ENCODE measurements at regions not wholly inside any gene's neighbourhood (a gene's known extent, or its start where the extent isn't known, plus 50 kb on each side); places are given as distances from the start of the nearest gene placed in this dataset.
"Not testable (repeated sequence)": the region's sequence is repeated elsewhere in the genome, so short reads cannot be mapped to it uniquely, and the experiment has no call there.

- intact Hi-C loops (cut with DNase I), result no loop called here
- DNase-seq (no peak), ATAC-seq (no peak)
- 70 to 78% (median 72%) methylated on average over 5 of the region's 7 CpGs for WGBS, 3 donors
- Histone ChIP-seq H3K27ac (no peak overlapping the region), H3K4me3 (no peak overlapping the region), H3K9me3 (no peaks in the 10 kb centered on the region), H3K36me3 (ENCODE audit: insufficient read depth in 1 of 2, low read depth in 1 of 2) (no peaks in the 10 kb centered on the region), H3K4me1 (no peaks in the 10 kb centered on the region), H3K27me3 (ENCODE audit: insufficient read depth in 3 of 3, low read length in 2 of 3) (no peaks in the 10 kb centered on the region)
- no peak for TF ChIP-seq CTCF (IDR thresholded peaks at IDR 0.05)
These were observed 433.9 kb downstream of the RPS24 start for GRCh38 chr10:78467496-78468106.

GRCh38 chr10:78468731-78469130, 435.1 kb downstream of the RPS24 start:
- H3K27me3 ChIP-seq (ENCODE audit: insufficient read depth in 3 of 3, low read length in 2 of 3); H3K36me3 ChIP-seq (ENCODE audit: insufficient read depth in 1 of 2, low read depth in 1 of 2); ATAC-seq; H3K9me3 ChIP-seq; H3K4me1 ChIP-seq; H3K27ac ChIP-seq; intact Hi-C loops (cut with DNase I); H3K4me3 ChIP-seq; DNase-seq: not testable (repeated sequence)
- WGBS, 3 donors, result 91 to 93% (median 93%) methylated on average over 5 to 26 of the region's 26 CpGs

- TF ChIP-seq CTCF (IDR thresholded peaks at IDR 0.05), result no peak
- Histone ChIP-seq H3K27ac (no peak overlapping the region), H3K9me3 (no peaks in the 10 kb centered on the region), H3K4me1 (no peaks in the 10 kb centered on the region), H3K4me3 (no peak overlapping the region), H3K36me3 (ENCODE audit: insufficient read depth in 1 of 2, low read depth in 1 of 2) (no peaks in the 10 kb centered on the region), H3K27me3 (ENCODE audit: insufficient read depth in 3 of 3, low read length in 2 of 3) (no peaks in the 10 kb centered on the region)
- DNase-seq (no peak), ATAC-seq (no peak)
- 74 to 93% (median 82%) methylated on average over 7 of the region's 7 CpGs for WGBS, 3 donors
- intact Hi-C loops (cut with DNase I), result no loop called here
These were observed 436.8 kb downstream of the RPS24 start for GRCh38 chr10:78470267-78471103.

- Histone ChIP-seq H3K4me1 (no peaks in the 10 kb centered on the region), H3K4me3 (no peak overlapping the region), H3K9me3 (no peaks in the 10 kb centered on the region), H3K27me3 (ENCODE audit: insufficient read depth in 3 of 3, low read length in 2 of 3) (no peaks in the 10 kb centered on the region), H3K27ac (no peak overlapping the region), H3K36me3 (ENCODE audit: insufficient read depth in 1 of 2, low read depth in 1 of 2) (no peaks in the 10 kb centered on the region)
- no peak for TF ChIP-seq CTCF (IDR thresholded peaks at IDR 0.05)
- DNase-seq (no peak), ATAC-seq (no peak)
- intact Hi-C loops (cut with DNase I), result no loop called here
- WGBS, 3 donors, result 87 to 97% (median 89%) methylated on average over 8 of the region's 8 CpGs
These were observed 437.7 kb downstream of the RPS24 start for GRCh38 chr10:78471326-78471722.

GRCh38 chr10:78471723-78472550, 438.3 kb downstream of the RPS24 start:
- H3K27me3 ChIP-seq (ENCODE audit: insufficient read depth in 3 of 3, low read length in 2 of 3), result no peaks in the 10 kb centered on the region
- H3K4me1 ChIP-seq, result no peaks in the 10 kb centered on the region
- no peaks in the 10 kb centered on the region for H3K36me3 ChIP-seq (ENCODE audit: insufficient read depth in 1 of 2, low read depth in 1 of 2)
- DNase-seq (no peak), ATAC-seq (no peak)
- 78 to 82% (median 80%) methylated on average over 11 of the region's 11 CpGs for WGBS, 3 donors
- no peak overlapping the region for H3K27ac ChIP-seq
- no peak for TF ChIP-seq CTCF (IDR thresholded peaks at IDR 0.05)
- no peak overlapping the region for H3K4me3 ChIP-seq
- no peaks in the 10 kb centered on the region for H3K9me3 ChIP-seq
- intact Hi-C loops (cut with DNase I), result no loop called here
